GM13976 (cell line): ENCODE measurements at regions not wholly inside any gene's neighbourhood (a gene's known extent, or its start where the extent isn't known, plus 50 kb on each side); places are given as distances from the start of the nearest gene placed in this dataset.

Source experiments
- DNase-seq: peaks from one replicate; pipeline ENCODE4 v3.0.0; 2012; ENCODE audit warnings: low spot score
- CTCF ChIP-seq: IDR thresholded peaks from 2 replicates; pipeline ENCODE4 v1.5.1; 2012; ENCODE audit warnings: borderline replicate concordance, mild to moderate bottlenecking; ENCODE audit not compliant: insufficient read depth; ENCODE audit errors: extremely low read depth, missing control alignments, control extremely low read depth
- in situ Hi-C: fragments of 300-500 bp; cut with MboI; formaldehyde crosslinking; loops from one replicate; pipeline ENCODE4 v1.12.0; 2022; ENCODE audit warnings: low sequenced_read_pairs, mixed read lengths, inconsistent platforms; ENCODE audit not compliant: unreplicated experiment

GRCh38 chr20:57910716-57911115, 200.9 kb upstream of the PMEPA1 start:
- no peak for DNase-seq
- no peak for TF ChIP-seq CTCF
- in situ Hi-C loops: no loop called here

- in situ Hi-C loops: no loop called here
- no peak for DNase-seq
- no peak for TF ChIP-seq CTCF
Observed at GRCh38 chr20:57909763-57910331, 200.0 kb upstream of the PMEPA1 start.

GRCh38 chr20:57908704-57909630, 199.2 kb upstream of the PMEPA1 start:
- in situ Hi-C loops: no loop called here
- DNase-seq: no peak
- no peak for TF ChIP-seq CTCF

GRCh38 chr20:57908226-57908625, 198.4 kb upstream of the PMEPA1 start:
- DNase-seq: no peak
- in situ Hi-C loops: no loop called here
- TF ChIP-seq CTCF: no peak

GRCh38 chr20:57907131-57908000, 197.6 kb upstream of the PMEPA1 start:
- in situ Hi-C loops: no loop called here
- no peak for TF ChIP-seq CTCF
- no peak for DNase-seq

- no peak for TF ChIP-seq CTCF
- no peak for DNase-seq
- in situ Hi-C loops: no loop called here
Observed at GRCh38 chr20:57905448-57905847, 195.6 kb upstream of the PMEPA1 start.
